ENCODE measurements at regions not wholly inside any gene's neighbourhood (a gene's known extent, or its start where the extent isn't known, plus 50 kb on each side); places are given as distances from the start of the nearest gene placed in this dataset.

DNA sequence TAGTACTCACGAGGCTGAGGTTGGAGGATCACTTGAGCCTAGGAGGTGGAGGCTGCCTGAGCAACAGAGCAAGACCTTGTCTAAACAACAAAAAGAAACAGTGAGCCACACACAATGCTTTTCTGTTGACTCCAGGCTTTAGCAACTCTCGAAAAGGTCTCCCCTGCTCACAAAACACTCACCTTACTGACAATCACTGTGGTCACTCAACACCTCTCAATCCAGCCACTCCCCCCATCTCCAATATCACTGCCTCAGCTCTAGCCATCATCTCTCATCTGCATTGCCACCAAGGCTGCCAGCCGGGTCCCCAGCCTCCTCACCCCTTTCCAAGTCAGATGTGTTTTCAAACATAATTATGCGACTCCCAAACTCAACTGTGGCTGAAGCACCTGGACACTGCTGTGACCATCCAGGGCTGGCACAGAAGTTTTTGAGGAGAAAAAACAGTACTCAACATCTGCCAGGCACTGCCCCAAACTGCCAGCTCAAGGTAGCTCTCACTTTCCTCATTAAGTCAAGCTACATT, 218.0 kb upstream of the ARID1B start:
- no peak for DNase-seq

DNA sequence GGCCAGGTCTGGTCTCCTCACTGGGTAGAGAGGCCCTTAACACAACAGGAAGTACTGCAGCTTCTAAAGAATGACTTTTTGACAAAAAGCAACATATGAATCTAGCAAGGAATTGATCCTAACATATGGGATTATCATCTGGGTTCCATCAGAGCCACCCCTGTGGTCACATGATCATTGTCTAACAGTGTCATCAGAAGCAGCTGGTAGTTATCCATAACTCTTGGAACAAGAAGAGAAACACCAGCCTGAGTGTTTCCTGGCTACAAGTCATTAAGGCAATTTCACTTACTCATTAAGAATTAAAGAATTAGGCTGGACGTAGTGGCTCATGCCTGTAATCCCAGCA, 219.3 kb upstream of the ARID1B start:
- DNase-seq = no peak

DNA sequence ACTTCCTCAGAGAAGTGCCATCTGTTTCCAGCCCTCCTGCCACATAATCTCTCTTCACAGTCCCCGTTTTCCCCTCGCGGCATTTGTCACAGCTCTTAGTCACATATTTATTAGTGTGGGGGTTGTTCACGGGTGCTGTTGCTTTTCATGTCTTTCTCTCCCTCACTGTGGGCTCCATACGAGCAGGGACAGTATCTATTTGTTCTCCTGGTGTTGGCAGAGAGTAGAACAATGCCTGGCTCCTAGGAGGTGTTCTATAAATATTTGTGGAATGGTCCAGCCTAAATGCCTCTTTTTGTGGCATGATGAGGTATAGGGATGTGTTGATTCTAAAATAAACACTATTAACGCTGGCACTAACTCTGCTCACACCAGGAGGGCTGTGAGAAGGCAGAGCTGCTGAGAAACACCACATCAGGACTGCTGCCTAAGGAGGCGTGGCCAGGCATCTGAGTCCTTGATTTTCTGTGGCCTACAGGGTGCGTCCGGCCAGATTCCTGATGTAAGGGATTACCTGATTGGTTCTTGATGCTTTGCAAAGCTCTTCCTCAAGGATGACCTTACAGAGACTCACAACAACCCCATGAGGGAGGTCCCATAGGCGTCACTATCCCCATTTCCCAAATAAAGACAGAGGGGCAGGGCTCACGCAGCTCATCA, 219.8 kb upstream of the ARID1B start:
- DNase-seq = no peak

DNA sequence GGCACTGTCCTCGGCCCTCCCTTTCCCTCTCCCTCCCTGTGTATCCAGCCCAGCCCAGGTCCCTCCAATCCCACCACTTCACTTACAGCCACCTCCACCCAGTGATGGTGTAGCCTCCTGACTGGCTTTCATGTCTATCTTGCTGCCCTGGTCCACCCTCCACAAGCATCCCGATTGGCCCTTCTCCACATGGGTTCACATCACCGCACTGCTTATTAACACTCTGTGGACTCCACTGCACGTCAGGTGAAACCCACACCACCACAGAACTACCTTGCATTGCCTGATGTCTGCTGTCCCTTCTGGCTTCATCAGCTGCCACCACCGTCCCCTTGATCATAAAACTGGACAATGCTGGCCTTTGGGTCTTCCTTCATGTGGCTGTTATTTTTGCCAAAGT, 220.4 kb upstream of the ARID1B start:
- DNase-seq = no peak

DNA sequence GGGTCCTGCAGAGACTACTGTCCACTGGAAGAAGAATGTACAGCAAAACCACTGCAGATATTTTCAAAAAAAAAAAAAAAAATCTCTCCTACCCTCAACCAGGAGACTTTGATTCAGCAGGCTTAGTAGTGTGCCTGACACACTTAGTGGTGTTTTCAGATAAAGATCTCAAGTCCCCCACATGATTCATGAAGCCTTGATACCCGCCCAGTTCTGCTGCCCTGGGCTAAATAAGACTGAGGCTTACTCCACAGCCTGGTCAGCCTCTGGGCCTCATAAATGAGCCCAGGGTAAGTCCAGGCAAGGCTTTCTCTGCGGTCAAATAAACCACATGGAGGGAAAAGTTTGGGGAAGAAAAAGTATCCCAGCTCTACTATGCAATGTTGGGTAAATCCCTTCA, 222.1 kb upstream of the ARID1B start:
- DNase-seq = no peak

DNA sequence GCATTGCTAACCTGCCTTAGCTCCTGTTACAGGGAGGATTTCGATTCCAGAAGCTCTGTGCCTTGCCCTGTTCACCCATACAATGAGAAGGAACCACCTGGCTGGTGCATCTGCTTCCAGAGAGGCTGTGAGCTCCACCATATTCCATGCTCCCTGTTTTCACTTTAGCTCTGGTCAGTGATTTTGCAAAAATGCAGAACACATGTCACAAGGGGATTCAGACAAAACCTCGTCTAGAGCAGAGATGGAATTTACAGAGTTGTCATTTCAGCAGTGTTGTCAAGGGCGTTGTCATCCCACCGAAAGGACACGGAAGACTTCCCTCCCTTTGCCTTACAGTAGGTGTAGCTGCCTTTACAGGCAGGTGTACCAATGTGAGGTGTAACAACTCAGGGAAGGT, 223.0 kb upstream of the ARID1B start:
- no peak for DNase-seq

DNA sequence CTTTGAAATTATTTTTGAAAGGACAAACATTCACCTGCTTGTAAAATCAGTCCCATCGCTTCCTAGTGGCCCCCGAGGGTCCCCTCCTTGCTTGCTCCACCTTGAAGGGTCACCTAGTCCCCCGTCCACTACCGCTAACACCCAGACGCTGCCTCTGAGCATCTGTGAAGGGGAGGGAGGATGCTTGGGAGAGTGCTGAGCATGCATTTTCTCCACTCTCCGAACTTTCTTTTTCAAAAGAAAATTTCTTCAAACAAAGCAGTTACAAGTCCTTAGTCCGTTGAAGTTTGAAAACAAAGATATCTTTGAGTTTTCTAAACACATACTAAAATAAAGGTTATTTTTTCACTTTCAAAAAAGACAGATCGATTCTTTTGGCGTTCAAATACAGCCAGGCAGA, 224.3 kb upstream of the ARID1B start:
- no peak for DNase-seq

DNA sequence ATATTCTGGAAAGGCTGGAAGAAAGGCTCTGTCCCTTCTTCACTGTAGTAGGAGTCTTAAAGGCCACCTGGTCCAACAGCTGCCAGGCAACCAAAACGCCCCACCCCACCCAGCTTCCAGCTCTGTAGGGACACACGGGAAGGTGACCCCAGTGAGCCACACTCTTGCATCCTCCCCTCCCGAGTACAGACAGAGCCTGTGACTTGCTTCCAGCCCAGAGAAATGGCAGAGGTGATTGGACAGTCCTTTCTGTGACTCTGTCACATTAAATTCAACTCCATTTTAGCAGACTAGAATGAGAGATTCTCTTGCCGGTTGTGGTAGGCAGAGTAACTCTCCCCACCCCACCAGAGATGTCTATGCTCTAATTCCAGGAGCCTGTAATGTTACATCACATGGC, 226.2 kb upstream of the ARID1B start:
- DNase-seq = no peak

DNA sequence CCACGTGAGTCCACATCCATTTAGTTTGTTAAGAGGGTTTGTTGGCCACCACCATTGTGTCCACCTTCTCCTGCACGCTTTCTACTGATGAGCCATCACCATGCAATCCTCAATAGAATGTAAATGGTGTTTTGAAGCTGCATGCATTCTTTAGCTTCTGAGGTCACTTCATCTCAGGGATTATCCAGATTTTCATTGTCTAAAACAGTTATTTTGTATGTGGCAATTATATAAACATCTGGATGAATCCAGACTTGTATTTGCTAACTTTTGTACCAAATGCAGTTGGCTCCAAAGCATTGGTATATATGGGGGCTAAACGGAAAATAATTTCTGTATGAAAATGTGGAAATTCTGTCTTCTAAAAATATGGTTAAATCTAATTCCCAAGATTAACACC, 231.2 kb upstream of the ARID1B start:
- DNase-seq = no peak

DNA sequence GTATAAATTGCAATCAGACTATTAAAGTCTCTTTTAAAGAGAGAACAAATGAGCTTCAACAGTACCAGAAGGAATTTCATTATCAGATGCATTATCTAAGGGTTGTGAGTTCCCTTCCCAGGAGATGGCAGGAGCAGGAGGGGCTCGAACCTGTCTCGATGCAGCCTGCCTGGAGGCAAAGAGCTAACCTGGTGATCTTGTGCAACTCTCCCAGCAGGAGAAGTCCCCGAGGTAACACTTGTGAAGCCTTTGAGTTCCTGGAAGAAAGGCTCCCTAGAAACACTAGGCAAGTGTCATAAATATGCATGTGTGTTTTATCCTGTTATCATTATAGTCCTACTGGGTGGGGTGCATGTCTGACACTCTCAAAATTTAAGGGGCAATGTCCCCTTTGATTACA, 232.2 kb upstream of the ARID1B start:
- no peak for DNase-seq

DNA sequence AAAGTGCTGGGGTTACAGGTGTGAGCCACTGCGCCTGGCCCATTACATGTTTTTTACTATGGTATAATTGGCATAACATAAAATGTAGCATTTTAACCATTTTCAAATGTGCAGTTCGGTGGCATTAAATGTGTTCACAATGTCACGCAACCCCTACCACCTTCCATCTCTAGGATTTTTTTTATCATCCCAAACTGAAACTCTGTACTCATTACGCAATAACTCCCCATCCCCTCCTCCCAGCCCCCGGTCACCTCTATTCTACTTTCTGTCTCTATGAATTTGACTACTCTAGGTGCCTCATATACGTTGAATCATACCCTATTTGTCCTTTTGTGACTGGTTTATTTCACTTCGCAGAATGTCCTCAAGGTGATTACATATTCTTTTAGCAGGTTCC, 233.1 kb upstream of the ARID1B start:
- no peak for DNase-seq

DNA sequence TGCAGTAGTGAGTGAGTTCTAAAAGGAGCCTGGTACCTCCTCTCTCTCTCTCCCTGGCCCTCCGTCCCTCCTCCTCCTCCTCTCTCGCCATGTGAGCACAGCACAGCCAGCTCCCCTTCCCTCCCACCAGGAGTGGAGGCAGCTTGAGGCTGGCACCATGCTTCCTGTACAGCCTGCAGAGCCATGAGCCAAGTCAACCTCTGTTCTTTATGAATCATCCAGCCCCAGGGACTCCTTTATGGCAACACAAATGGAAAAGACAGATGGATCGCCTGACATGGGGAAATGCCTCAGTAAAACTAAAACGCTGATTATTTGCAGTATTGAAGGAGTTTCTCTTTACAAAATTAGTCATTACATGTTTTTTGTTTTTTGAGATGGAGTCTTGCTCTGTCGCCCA, 233.7 kb upstream of the ARID1B start:
- DNase-seq = no peak

DNA sequence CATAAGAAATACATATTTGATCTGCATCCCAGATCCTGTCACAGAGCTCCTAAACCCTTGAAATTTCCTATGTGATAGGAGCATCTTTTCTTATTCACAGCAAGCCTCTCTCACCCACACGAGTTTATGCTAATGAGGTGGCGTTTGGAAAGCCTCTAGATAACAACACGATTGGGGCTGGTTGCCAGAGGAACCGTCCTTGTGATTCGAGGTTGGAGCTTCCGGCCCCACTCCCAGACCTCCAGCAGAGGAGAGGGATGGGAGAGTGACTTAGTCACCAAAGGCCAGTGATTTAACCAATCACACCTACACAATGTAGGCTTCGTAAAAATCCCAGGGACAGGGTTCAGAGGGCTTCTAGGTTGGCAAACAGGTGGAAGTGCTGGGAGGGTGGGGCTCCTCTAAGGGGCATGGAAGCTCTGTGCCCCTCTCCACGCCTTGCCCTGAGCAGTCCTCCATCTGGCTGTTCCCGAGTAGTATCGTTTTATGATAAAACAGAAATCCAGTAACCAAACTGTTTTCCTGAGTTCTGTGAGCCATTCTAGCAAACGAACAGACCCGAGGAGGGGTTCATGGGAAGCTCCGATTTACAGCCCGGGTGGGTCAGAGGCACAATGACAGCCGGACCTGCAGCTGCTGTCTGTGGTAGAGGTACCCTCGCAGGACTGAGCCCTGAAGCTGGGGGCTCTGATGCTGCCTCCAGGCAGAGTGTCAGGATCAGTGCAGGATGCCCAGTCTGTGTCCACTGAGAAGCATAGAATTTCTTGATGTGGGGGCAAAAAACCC, 238.1 kb upstream of the ARID1B start:
- DNase-seq = no peak

DNA sequence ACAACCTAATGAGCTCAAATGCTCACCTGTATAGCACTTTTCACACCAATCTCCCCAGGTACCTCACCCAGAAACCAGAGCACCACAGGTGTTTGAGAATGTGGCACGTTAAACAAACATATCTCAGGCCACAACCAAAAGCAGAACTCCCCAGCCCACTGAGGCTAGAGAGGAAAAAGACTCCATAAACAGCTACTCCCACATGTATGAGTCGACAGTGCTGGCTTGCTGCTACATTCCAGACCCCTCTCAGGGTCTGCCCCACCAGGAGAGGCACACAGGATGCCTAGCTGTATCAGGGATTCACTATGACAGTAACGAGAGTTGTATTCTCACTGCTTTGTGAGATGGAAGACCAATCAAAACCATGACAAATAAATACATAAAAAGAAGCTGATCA, 242.6 kb upstream of the ARID1B start:
- DNase-seq = no peak

DNA sequence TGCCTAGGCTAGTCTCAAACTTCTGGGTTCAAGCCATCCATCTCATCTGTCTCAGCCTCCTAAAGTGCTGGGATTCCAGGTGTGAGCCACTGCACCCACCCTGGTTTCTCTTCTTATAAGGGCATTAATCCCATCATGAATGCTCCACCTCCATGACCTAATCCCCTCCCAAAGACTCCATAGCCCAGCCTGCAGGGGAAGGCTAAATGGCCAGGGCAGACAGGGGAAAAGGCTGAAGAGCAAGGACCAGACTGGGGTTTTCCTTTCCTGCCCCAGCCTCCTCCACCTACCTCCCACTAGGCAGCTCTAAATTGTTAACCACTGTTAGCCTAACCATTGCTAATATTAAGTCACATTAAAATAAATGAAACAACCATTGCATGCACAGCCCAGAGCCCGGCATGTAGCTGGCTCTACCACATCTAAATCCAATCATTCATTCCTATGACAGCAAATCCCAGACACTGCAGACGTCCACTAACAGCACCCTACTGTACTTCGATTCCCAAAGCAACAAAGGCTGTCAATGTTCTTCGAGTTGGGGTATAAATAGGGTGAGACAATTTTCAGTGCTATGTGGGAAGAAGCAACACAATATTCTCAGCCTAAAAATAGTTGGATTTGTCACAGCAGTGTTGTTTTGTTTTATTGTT, 243.2 kb upstream of the ARID1B start:
- no peak for DNase-seq

DNA sequence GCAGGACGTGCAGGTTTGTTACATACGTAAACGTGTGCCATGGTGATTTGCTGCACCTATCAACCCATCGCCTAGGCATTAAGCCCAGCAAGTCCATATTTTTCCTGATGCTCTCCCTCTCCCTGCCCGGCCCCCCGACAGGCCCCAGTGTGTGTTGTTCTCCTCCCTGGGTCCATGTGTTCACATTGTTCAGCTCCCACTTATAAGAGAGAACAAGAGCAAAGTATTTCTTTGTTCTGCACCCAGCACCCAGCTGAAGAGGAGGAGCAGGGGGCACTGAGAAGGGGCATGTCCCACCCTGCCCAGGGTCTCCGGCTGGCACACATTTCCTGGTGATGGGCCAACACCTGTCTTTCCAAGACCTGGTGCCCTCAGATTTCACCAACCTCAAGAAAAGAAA, 251.1 kb upstream of the ARID1B start:
- DNase-seq = no peak

DNA sequence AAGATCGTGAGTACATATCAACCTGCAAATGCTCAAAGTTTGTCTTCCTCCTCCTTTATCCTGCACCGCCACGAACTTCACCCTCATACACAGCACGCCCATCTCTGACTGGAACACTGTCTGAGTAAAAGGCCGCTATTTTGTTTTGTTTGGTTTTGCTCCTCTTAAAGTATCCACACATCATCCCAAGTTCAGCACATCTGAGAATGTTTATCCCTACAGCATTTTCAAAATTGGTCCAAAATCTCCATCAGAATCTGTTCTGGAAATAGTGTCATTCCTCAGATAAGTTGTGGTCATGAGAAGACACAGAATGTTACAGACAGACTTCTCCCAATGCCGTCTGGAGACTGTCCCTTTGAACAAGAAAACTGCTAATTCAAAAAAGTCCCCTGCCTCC, 251.6 kb upstream of the ARID1B start:
- no peak for DNase-seq

DNA sequence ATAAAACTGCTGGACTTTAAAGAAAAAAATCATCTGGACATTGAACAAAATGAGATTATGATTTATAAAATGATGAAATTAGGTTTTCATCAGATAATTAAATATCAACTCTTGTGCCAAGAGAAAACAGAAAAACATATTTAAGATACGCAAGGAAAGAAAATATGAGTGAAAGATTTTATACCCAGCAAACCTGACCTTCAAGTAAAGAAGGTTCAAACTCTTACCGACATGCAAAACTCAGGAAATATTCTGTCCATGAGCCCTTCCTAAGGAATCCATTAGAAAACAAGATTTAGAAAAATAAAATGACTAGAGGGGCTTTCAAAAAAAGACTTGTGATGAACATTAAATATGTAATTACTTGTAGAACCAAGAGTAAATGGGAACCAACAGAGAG, 257.2 kb upstream of the ARID1B start:
- DNase-seq = no peak

DNA sequence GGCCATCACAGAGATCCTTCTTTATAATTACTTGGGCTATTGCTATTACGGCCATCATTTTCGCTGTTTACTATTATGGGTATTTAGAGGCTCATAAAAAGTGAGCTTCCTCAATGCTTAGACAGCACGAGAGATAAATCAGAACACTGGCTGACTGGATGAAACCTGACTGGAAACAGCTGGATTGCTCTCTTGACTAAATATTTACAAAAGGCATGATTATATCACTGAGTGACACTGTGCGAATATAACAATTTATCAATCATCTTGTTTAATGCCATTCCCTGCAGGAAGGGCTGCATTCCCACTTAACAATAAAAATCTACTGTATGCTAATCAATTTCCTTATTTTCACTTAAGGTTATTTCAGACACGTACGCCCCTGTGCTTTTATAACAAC, 260.1 kb upstream of the ARID1B start:
- DNase-seq = no peak

DNA sequence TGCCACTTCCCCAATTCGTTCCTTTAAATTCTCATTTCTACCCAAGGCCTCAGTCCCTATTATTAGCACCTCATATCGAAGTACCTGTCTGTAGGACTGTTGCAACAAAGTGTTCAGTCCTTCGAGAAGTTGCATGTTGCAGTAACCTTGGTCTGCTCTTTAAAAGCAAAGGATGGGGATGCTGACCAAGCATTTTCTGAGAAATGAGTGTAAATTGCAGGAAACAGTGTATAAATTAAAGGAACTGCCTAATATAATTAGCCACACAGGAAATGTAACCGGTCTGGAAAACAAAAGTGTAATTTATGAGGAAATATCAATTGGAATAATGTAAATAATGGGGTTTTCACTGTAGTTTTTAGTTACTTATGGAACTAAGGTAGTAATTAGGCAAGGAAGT, 261.9 kb upstream of the ARID1B start:
- no peak for DNase-seq

DNA sequence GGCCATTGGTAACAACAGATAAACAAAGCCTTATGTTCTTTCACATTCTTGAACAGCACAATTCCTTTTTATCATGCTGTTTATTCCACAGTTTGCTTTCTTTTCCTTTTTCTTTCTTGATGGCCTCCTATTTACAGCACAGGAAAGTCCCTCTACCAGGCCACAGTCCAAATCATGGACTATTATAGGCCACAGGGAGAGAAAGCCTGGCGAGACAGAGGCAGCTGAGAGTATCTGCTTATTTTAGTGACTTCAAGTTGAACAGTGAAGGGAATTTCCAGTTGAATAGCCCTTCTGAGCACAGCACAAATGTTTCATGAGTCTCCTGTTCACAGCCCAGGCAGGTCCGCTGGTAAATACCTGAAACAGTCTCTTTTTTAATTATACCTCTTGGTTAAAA, 263.7 kb upstream of the ARID1B start:
- DNase-seq = no peak

DNA sequence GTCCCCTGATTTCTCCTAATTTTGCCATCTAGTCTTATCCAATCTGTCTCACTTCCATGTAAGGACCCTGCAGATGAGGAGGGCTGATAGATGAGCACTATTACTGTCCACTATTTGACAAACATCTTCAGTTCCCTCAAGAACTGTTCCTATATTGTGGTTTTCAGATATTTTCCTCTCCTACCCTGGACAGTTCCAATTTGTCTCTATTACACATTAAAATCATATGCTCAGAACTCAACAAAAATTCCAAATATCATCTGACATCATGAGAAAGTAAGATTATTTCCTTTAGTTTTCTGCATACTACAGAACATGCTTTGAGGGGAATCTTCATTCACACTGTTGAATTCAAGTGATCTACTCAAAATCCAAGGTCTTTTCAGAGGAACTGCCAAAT, 265.6 kb upstream of the ARID1B start:
- no peak for DNase-seq

DNA sequence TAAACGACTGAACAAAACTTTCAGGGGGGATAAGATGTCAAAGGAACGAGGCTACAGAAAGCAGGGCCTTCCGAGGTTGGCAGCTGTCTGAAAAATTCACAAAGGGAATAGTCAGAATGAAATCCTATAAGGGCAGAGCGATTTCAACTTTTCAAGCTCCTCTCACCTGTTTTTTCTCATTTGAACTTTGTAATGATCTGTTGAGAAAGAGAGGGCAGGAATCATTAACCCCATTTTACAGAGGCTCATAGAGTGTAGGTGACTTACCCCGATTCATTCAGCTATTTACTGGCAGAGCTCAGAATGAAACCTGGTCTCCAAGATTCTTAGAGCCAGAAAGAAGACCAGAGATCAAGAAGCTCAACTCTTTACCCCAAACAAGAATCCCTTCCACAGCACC, 266.1 kb upstream of the ARID1B start:
- no peak for DNase-seq

DNA sequence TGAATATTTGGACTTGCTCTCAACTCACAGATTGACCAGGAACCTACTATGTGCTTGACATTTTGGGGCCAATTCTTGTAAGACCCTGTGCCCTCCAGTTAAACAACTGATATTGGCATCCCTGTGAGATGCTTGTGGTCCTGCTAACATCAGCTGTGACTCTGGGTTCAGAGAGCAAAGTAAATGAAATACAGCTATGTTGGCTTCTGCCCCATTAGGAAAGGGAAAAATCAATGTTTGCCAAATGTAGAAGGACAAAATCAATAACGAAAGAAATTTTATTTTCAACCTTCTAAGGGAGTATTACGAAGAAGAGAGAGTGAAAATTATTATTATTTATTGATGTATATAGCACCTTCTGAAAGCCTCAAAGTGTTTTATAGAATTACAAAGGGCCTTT, 266.9 kb upstream of the ARID1B start:
- no peak for DNase-seq

Data from stimulated activated CD4-positive, alpha-beta T cell treated with anti-CD3 and anti-CD28 coated beads, Interleukin-2, amount 100 ng/mL, for 48 hours (primary cell).